Skin of body (tissue), 1 donor: ENCODE measurements at regions not wholly inside any gene's neighbourhood (a gene's known extent, or its start where the extent isn't known, plus 50 kb on each side); places are given as distances from the start of the nearest gene placed in this dataset.
"Not testable (repeated sequence)": the region's sequence is repeated elsewhere in the genome, so short reads cannot be mapped to it uniquely, and the experiment has no call there.

Experiments used
- DNase-seq: peaks from one replicate; lab custom pipeline; 2025; lab: John Stamatoyannopoulos, UW

DNA sequence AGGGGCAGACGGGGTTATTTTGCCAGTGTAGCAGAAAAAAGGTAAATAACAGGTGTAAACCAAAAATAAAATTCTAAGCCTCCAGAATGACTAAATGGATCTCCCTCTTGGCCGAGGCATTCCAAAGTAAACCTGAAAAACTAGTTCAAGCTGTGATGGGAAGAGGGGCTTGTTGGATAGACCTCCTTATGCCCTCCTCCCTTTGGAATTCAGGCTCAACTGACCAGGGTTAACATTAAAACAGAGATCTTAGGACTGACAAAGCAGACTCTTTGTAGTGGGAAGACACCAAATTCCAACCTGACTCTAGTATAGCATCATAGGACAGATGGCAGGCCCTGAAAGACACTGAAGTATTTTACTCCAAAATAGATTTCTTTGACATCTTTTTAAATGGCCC lies 113.8 kb upstream of the ITGB1 start:
- DNase-seq, result no peak

DNA sequence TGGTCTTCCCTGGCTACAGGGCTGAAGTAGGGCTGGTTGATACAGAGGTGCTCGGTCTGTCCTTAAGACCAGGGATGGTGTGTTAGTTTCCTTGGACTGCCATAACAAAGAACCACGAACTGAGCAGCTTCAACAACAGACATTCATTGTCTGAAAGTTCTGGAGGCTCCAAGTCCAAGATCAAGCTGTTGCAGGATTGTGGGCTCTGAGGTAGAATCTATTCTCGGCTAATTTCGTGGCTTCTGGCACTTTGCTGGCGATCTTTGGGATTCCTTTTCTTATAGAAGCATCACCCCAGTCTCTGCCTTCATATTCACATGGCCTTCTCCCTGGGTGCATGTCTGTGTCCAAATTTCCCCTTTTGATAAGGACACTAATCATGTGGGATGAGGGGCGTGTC lies 112.1 kb upstream of the ITGB1 start:
- DNase-seq, result no peak

DNA sequence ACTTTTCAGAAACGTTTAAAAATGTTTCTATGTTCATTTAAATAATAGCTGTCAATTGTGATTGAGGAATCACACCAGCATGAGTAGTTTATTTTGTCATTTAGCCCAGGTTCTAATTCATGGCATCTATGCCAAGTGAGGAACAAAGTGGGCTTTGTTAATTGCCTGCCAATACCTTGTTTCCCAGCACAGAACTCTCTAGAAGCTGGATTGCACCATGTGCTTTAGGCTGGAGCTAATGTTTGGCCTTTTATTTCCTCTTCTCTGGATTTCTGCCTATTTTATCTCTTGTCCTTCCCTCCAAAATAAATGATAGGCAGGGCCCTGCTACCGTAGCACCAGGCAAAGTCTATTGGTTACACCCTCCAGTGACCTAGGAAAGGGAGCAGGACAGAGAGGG lies 109.9 kb upstream of the ITGB1 start:
- no peak for DNase-seq

DNA sequence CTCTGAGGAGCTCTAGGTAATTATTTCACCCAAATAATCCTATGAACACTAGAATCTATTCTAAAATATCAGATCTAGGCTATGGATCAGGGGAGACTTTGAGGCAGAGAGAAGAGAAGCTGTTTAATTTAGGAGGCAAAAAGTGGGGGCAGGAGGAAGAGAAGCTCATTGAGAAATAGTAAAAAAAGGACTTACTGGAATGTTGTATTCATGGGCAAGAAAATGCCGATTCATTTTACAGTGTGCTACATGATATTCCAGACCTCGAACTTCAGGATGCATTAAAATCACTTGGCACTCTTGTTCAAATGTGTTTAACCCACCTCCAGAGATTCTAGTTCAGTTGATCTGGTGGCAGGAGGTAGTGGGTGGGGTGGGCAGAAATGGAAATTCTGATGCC lies 109.5 kb upstream of the ITGB1 start:
- no peak for DNase-seq

DNA sequence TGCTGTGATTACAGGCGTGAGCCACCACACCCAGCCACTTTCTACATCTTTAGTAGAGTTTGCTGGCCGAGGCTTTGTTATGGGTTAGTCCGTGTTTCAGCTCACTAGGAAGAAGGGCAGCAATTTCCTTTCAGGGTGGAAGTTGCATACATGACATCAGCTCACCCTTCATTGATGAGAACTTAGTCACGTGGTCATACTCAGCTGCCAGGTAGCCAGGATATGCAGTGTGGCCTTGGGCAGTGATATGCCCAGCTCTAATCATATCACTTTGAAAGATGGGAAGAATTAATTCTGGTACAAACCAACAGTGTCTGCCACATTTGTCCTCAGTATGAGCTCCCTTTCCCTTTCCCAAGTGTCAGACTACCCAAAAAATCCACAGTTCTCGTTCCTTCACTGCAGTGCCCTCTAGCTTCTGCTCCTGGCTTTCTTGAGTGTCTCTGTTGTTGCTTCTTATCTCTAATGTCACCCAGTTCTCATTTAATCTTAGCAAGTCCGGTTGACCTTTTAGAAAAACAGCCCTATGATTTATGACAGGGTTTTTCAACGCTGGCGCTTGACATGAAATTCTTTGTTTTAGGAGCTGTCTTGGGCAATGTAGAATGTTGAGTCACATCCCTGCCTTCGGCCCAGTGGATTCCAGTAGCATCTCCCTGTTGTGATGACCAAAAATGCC lies 108.7 kb upstream of the ITGB1 start:
- DNase-seq, result no peak

DNA sequence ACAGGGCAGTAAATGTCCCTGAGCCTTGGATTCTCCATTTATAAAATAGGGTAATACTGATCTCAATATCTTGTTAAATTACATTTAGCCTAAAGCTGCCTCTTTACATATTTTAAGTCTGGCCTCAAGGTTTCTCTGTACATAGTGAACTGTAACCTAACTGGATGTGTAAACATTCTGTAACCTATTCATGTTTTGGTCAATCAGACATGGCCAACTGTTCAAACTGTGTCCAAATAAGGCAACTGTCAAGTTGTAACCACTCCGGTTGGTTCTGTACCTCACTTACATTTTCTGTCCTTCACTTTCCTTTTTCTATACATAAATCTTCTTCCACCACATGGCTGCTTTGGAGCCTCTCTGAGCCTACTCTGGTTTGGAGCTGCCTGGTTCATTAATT lies 107.1 kb upstream of the ITGB1 start:
- DNase-seq, result no peak

DNA sequence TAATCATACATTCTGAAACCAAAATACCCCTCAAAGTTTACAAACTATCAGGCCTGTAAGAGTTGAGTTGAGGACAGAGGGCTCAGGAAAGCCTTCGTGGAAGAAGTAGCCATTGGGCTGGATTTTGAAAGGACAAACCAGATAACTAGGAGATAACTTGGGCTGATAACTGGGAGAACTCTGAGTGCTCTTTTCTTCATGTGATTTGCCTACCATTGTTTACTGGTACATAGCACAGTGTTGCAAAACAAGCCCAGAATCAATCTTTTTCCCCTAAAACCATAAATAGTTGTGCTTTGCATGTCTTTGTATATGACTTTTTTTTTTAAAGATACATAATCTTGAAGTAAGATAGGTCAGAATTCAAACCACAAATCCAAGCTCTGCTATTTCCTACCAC lies 106.7 kb upstream of the ITGB1 start:
- no peak for DNase-seq

DNA sequence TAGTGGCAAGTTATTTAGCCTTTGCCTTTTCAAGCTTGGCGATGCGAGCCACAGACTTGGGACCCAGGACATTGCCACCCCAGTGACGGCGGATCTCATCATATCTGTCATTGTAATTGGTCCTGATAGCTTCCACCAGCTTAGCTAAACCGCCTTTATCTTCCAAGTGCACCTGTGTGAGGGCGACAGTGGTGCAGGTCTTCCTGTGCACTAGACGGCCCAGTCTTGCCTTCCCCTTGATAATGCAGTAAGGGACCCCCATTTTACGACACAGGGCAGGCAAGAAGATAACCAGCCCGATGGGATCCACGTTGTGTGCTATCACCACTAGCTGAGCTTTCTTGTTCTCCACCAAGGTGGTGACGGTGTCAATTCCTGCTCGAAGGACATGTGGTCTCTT lies 99.6 kb upstream of the ITGB1 start:
- DNase-seq, result no peak

DNA sequence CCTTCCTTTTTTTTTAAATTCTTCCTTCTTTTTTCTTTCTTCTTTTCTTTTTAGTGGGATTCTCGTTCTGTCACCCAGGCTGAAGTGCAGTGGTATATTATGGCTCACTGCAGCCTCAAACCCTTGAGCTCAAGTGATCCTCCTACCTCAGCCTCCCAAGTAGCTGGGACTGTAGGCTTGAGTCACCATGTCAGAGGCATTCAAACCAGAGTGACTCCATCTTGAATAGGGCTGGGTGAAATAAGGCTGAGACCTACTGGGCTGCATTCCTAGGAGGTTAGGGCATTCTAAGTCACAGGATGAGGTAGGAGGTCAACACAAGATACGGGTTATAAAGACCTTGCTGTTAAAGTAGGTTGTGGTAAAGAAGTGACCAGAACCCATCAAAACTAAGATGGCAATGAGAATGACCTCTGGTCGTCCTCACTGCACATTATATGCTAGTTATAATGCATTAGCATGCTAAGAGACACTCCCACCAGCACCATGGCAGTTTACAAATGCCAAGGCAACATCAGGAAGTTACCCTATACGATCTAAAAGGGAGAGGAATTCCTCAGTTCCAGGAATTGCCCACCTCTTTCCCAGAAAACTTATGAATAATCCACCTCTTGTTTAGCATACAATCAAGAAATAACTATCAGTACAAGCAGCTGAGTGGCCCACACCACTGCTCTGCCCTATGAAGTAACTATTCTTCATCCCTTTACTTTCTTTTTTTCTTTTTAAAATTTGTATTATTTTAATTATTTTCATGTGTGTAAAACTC lies 99.0 kb upstream of the ITGB1 start:
- no peak for DNase-seq

DNA sequence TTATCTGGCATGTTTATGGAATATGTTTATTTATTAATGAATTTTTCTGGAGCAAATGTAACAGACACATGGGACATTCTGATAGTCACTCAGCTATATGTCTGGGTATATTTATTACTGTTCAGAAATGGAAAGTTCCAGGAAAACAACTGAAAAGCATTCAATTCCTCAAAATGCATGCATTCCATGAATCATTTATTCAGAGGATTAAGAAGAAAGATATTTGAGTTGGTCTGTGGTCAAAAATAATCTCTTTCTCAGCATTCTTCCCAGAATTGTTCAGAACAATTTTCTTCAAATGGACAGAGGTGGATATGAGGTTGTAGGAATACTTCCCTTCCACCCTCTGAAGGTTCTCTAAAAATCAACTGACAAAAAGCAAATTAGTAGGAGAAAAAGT lies 97.6 kb upstream of the ITGB1 start:
- DNase-seq, result no peak

DNA sequence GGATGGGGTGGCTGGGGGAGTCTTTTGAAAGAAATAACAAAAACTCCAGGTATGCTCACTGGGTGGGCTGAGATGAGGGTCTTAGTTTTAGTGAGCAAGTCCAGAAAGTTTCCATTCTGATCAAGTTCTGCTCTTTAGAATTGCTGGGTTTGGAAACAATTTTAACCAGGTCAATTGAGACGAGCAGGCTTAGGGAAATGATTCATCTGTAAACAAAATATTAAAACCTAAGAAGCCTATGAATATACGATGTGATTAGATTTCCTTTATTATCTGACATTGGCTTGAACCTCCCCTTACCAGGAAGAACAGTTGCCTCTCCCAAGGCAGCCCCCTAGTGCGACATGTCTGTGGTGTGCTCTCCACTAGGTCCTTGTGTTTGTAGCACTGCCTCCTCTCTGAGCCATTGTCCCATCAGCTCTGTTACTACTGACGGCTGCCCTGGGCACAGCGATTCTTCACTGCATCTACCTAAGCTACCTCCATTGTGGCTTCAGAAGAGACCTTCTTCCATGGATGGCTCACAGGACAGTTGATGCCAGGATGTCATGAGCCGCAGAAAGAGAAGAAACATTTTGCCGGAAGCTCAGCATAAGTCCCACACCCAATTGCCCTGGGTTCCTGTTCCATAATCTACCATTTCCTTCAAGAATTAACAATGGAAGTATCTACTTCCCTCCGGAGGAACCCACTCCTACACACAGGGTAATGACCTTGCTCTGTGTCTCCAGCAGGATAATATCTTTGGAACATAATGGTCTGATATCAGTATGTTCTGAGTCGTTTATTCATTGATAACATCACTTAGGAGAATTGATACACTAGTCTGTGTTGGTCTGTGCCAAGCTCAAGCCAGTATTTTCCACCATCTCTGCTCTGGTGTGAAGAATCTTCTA lies 95.1 kb upstream of the ITGB1 start:
- no peak for DNase-seq

DNA sequence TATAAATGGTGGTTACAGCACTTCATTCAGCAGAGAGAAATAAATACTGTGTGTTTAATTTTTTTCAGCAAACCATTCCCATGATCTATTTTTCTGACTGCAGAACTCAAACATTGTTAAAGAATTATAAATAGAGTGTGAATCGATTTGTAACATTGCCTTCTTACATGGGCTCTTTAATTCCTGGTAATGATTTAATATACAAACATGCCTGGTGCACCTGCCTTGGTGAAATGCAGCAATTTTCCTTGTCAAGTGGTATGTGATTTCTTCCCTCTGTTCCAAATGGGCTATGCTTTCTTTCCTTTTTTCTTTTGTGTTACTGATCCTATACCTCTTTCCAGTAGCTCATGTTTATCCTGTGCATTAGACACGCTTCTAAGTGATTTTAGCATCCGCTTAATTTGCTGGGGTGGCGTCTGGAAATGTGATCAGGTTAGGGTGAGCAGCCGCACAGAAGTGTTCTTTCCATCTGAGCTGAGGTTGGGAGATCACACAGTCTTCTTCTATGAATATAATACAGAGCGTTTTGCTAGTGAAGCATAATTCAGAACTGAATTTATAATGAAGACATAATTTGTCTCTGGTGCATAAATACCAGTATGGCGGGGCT lies 94.3 kb upstream of the ITGB1 start:
- no peak for DNase-seq

DNA sequence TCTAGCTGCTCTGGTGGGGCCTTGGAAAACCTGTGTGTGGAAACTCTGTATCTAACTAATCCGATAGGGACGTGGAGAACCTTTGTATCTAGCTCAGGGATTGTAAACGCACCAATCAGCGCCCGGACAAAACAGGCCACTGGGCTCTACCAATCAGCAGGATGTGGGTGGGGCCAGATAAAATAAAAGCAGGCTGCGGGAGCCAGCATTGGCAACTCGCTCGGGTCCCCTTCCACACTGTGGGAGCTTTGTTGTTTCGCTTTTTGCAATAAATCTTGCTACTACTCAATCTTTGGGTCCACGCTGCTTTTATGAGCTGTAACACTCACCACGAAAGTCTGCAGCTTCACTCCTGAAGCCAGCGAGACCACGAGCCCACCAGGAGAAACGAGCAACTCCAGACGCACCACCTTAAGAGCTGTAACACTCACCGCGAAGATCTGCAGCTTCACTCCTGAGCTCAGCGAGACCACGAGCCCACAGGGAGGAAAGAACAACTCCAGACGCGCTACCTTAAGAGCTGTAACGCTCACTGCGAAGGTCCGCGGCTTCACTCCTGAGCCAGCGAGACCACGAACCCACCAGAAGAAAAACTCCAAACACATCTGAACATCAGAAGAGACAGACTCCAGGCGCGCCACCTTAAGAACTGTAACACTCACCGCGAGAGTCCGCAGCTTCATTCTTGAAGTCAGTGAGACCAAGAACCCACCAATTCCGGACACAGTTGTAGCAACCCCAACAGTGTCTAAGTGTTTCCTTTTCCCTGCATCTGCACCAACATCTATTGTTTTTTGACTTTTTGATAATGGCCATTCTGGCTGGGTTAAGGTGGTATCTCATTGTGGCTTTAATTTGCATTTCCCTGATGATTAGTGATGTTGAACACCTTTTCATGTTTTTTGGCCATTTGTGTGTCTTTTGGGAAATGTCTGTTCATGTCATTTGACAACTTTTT lies 92.2 kb upstream of the ITGB1 start:
- DNase-seq, result not testable (repeated sequence)

DNA sequence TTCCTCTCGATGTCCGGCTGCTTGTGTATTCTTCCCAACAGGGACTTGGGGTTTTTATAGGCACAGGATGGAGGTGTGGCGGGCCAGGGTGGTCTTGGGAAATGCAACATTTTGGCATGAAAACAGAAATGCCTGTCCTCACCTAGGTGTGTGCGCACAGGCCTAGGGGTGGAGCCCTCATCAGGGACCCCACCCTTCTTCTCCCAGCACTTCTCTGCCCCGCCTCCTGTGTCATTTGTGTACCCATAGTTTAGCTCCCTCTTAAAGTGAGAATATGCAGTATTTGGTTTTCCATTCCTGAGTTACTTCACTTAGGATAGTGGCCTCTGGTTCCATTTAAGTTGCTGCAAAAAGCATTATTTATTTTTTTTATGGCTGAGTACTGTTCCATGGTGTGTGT lies 90.2 kb upstream of the ITGB1 start:
- DNase-seq, result no peak

DNA sequence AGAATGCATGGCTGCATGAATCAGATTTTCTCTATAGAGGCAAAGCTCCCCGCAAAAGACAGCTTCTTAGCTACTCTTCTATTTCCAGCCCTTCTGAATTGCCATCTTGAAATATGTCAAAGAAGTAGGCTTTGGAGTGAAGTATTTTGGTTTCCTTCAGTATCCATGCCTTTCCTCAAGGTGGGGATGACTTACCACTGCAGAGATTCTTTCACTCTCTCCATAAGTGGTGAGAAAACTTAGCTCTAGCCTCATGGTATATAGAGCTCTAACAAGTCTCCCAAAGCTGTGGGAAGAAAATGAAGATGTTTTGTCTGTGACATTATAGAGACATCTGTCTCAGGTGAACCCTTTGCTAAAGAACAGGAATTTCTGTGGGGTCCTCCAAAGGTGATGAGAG lies 89.6 kb upstream of the ITGB1 start:
- peak; percentile 24 for DNase-seq

DNA sequence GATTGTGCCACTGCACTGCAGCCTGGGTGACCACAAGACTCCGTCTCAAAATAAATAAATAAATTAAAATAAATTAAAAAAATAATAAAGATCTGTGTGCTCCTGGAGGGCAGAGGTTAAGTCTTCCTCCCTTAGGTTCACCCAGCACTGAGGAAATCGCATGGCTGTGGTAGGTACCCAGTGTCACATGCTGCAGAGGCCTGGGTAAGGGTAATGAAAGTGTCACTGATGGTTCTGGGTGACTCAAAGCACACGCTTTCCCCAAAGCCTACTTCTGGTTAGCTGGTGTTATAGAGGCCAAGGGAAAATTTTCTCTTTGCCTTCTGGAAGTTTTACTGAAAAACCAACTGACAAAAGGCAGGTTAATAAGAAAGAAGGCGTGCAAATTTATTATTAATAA lies 88.8 kb upstream of the ITGB1 start:
- DNase-seq, result no peak

DNA sequence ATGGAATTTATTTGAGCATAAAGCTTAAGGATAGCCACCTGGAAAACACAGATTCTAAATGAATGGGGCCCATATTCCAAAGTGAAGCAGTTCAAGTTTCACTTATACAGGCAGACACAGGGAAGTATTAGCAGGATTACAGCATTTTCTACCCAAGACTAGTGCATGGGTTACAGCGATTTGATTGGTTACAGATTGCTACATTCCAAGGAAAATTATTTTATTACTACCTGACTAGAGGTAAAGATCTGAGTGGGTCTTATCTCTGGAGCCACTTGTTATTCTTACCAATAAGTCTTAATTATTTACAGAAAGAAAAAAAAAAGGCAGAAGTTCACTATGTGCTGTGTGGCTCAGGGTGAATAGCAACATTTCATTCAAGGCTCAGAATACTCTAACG lies 87.4 kb upstream of the ITGB1 start:
- no peak for DNase-seq

DNA sequence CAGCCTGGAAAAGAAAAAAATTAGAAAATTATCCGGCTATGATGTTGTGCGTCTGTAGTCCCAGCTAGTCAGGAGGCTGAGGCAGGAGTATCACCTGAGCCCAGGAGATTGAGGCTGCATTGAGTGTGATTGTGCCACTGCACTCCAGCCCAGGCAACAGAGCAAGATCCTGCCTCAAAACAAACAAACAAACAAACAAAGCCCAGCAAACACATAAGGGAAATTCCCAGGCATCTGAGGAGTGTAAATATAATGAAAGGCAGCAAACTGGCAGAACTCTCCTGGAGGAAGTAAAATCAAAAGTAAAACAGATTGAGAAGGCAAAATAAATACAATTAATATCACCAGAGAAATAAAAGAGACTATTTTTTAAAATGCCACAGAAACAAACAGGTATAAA lies 84.5 kb upstream of the ITGB1 start:
- DNase-seq, result no peak

DNA sequence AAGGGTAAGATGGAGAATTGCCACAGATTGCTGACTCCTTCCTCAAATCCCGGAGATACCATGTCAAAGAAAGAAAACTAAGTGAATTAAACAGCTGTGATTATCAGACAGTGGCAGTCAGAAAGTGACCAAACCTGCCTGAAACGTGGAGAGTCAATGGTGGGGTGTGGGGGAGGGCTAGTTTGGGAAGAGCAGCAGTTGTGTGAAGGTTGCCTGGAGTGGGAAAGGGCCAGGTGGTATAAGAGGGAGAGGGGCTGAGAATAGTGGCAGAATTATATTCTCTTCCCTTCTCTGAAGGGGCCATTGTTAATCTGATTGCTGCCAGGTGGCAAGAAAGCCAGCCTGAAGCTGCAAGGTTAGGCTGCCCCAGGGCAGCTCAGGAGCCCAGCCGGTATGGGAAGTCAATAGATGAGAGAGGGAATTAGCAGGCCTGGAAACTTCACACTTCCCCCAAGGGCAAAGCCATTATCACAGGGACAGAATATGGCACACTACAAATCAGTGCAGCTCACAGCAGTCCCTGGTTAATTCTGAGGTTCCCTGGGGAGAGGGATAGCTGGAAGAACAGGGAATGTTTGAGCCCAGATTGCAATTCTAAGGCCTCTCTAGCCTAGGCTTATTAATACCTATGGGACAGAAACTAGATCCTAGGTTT lies 83.9 kb upstream of the ITGB1 start:
- no peak for DNase-seq

DNA sequence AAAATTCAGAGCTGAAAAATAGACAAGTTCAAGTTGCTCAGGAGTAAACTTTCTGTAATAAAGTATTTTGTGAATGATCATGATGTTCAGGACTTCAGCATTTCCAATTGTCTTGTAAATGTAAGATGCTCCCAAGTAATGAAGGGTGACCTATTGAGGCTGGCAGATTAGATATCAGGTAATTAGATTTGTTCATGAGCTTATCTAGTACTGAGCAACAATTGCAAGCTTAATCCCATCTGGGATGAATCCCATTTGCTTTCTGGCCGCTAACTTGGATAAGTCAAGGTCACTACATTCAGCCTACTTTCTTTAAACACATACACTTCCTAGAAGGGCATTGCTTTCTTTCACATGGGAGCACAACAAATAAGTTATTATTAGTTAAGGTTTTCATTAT lies 82.4 kb upstream of the ITGB1 start:
- no peak for DNase-seq
